Myocyte (in vitro differentiated cells): ENCODE measurements at regions not wholly inside any gene's neighbourhood (a gene's known extent, or its start where the extent isn't known, plus 50 kb on each side); places are given as distances from the start of the nearest gene placed in this dataset.
"Not testable (repeated sequence)": the region's sequence is repeated elsewhere in the genome, so short reads cannot be mapped to it uniquely, and the experiment has no call there.

Experiments used
- DNase-seq: peaks from one replicate; pipeline ENCODE4 v3.0.0-alpha.2; 2012; ENCODE audit warnings: low read depth

- no peak for DNase-seq
Measured at GRCh38 chr2:88913280-88913679, 221.8 kb downstream of the RPIA start.

- DNase-seq, result peak; percentile 17
Measured at GRCh38 chr2:88919087-88919738, 227.7 kb downstream of the RPIA start.

- not testable (repeated sequence) for DNase-seq
Measured at GRCh38 chr2:88920399-88920798, 228.9 kb downstream of the RPIA start.

- no peak for DNase-seq
Measured at GRCh38 chr2:88924533-88924932, 233.1 kb downstream of the RPIA start.

- DNase-seq, result no peak
Measured at GRCh38 chr2:88925770-88926462, 234.4 kb downstream of the RPIA start.

- DNase-seq, result no peak
Measured at GRCh38 chr2:88927128-88927527, 235.7 kb downstream of the RPIA start.

GRCh38 chr2:88930659-88931058 lies 239.2 kb downstream of the RPIA start:
- no peak for DNase-seq

- no peak for DNase-seq
Measured at GRCh38 chr2:88932686-88933085, 241.2 kb downstream of the RPIA start.

- DNase-seq, result no peak
Measured at GRCh38 chr2:88933091-88933490, 241.6 kb downstream of the RPIA start.

GRCh38 chr2:88933980-88934379 lies 242.5 kb downstream of the RPIA start:
- DNase-seq, result no peak

GRCh38 chr2:88941178-88941577 lies 249.7 kb downstream of the RPIA start:
- not testable (repeated sequence) for DNase-seq

- DNase-seq, result no peak
Measured at GRCh38 chr2:88942798-88943197, 251.3 kb downstream of the RPIA start.

GRCh38 chr2:88949336-88949735 lies 257.9 kb downstream of the RPIA start:
- no peak for DNase-seq

- DNase-seq, result no peak
Measured at GRCh38 chr2:88950010-88950409, 258.5 kb downstream of the RPIA start.

GRCh38 chr2:88955607-88956006 lies 264.1 kb downstream of the RPIA start:
- no peak for DNase-seq

- no peak for DNase-seq
Measured at GRCh38 chr2:88959480-88960204, 268.2 kb downstream of the RPIA start.

- DNase-seq, result not testable (repeated sequence)
Measured at GRCh38 chr2:88961323-88961722, 269.9 kb downstream of the RPIA start.

- DNase-seq, result no peak
Measured at GRCh38 chr2:88967844-88968243, 276.4 kb downstream of the RPIA start.

- DNase-seq, result not testable (repeated sequence)
Measured at GRCh38 chr2:88978011-88978410, 286.5 kb downstream of the RPIA start.

- not testable (repeated sequence) for DNase-seq
Measured at GRCh38 chr2:88978446-88978845, 287.0 kb downstream of the RPIA start.

- not testable (repeated sequence) for DNase-seq
Measured at GRCh38 chr2:88984079-88984478, 292.6 kb downstream of the RPIA start.

- not testable (repeated sequence) for DNase-seq
Measured at GRCh38 chr2:88986721-88987330, 295.4 kb downstream of the RPIA start.
